HepG2 (cell line): ENCODE measurements at regions not wholly inside any gene's neighbourhood (a gene's known extent, or its start where the extent isn't known, plus 50 kb on each side); places are given as distances from the start of the nearest gene placed in this dataset.

ENCODE experiments used
- ATAC-seq: fragments of 200-7000 bp; cut with Tn5 transposase; 3 replicates; pipeline ENCODE4 v1.9.1; 2020; ENCODE audit warnings: mild to moderate bottlenecking, moderate library complexity
- BruUV-seq: library from RNA; stranded (reverse); fragments of 400-500 nt; replicated peaks from 2 replicates; lab custom pipeline; 2021; lab: Mats Ljungman, UMichigan
- CTCF ChIA-PET: fragments of 300-600 bp; formaldehyde crosslinking; extraction: SDS; loops from one replicate; lab custom pipeline; 2021; ENCODE audit warnings: low total read pairs, inconsistent platforms, low intra/inter-chr PET ratio; lab: Yijun Ruan, JAX
- POLR2A ChIA-PET: fragments of 350-600 bp; sonication (Branson Sonifier 250); formaldehyde crosslinking; loops from one replicate; lab custom pipeline; 2020; ENCODE audit warnings: antibody characterized with exemption, inconsistent platforms; lab: Yijun Ruan, JAX
- DNase-seq: peaks from one replicate; pipeline ENCODE4 v3.0.0-alpha.2; 2015; ENCODE audit warnings: low spot score
- FAIRE-seq: peaks from 3 replicates; lab custom pipeline; 2011; peaks lifted over from hg19 to GRCh38; lab: Jason Lieb, UNC
- H2AFZ ChIP-seq: one replicate; pipeline ENCODE4 v1.6.1; 2011; ENCODE audit warnings: low read length, inconsistent platforms
- H3K27ac ChIP-seq: fragments of 300-600 bp; 3 replicates; pipeline ENCODE4 v1.8.0; 2011; ENCODE audit warnings: mixed run types, mild to moderate bottlenecking, mixed read lengths, low read length, inconsistent platforms; ENCODE audit not compliant: insufficient read depth; ENCODE audit errors: extremely low read length
- H3K27me3 ChIP-seq, 2 experiments: fragments of 200-600 bp in 1 of 2; 2 replicates in 1 of 2; 3 replicates in 1 of 2; pipeline versions ENCODE4 v1.6.0 to v1.8.0; 2011; ENCODE audit warnings: low read length in 2 of 2, mild to moderate bottlenecking in 2 of 2, moderate library complexity in 2 of 2, inconsistent platforms in 1 of 2; ENCODE audit not compliant: insufficient read depth in 2 of 2, control insufficient read depth in 1 of 2
- H3K36me3 ChIP-seq, 2 experiments: fragments of 200-600 bp in 1 of 2; replicated peaks in 1 of 2; 2 replicates in 1 of 2; 3 replicates in 1 of 2; pipeline versions ENCODE4 v1.5.1 to v1.8.0; 2011; ENCODE audit warnings: low read length in 2 of 2, inconsistent platforms in 1 of 2; ENCODE audit not compliant: insufficient read depth in 2 of 2, control insufficient read depth in 1 of 2
- H3K4me1 ChIP-seq: 2 replicates; pipeline ENCODE4 v1.5.1; 2012; ENCODE audit warnings: low read length, inconsistent platforms; ENCODE audit not compliant: insufficient read depth
- H3K4me2 ChIP-seq: 2 replicates; pipeline ENCODE4 v1.6.0; 2011; ENCODE audit warnings: low read depth, low read length, inconsistent platforms
- H3K4me3 ChIP-seq, 3 experiments: fragments of 200-600 bp in 1 of 3; sonication (generic), shearing (Covaris generic) in 1 of 3; replicated peaks in 1 of 3; 2 replicates each; pipeline ENCODE4 v1.5.1; 2011 to 2016; ENCODE audit warnings: low read length in 3 of 3, inconsistent platforms in 2 of 3, low read depth in 2 of 3, mild to moderate bottlenecking in 2 of 3, control low read depth in 1 of 3, mixed read lengths in 1 of 3; ENCODE audit not compliant: insufficient read depth in 1 of 3
- H3K79me2 ChIP-seq: one replicate; pipeline ENCODE4 v1.6.1; 2011; ENCODE audit warnings: low read length, inconsistent platforms; ENCODE audit not compliant: insufficient read depth
- H3K9ac ChIP-seq: 2 replicates; pipeline ENCODE4 v1.6.0; 2011; ENCODE audit warnings: mild to moderate bottlenecking, low read depth, low read length, inconsistent platforms; ENCODE audit not compliant: insufficient read depth
- H3K9me3 ChIP-seq: 2 replicates; pipeline ENCODE4 v1.5.1; 2012; ENCODE audit warnings: mild to moderate bottlenecking, low read length
- H4K20me1 ChIP-seq: 2 replicates; pipeline ENCODE4 v1.6.0; 2011; ENCODE audit warnings: inconsistent platforms, mild to moderate bottlenecking, low read length, moderate library complexity; ENCODE audit not compliant: insufficient read depth
- AHR ChIP-seq: IDR thresholded peaks from 2 replicates; pipeline ENCODE4 v1.6.1; 2018; ENCODE audit warnings: missing genetic modification reagents, missing compliant biosample characterization
- DNMT1 ChIP-seq: sonication (generic); formaldehyde crosslinking; IDR thresholded peaks from 2 replicates; pipeline ENCODE4 v1.5.1; 2020; ENCODE audit warnings: mild to moderate bottlenecking, missing genetic modification reagents
- IRF9 ChIP-seq: sonication (generic); formaldehyde crosslinking; IDR thresholded peaks from 2 replicates; pipeline ENCODE4 v1.8.0; 2022; ENCODE audit warnings: missing genetic modification reagents, mild to moderate bottlenecking, borderline replicate concordance
- KDM6A ChIP-seq: IDR thresholded peaks from 2 replicates; pipeline ENCODE4 v1.6.1; 2016; ENCODE audit warnings: low read depth
- KLF11 ChIP-seq: IDR thresholded peaks from 2 replicates; pipeline ENCODE4 v1.6.1; 2016; ENCODE audit warnings: missing compliant biosample characterization
- MED13 ChIP-seq: sonication (generic); formaldehyde crosslinking; IDR thresholded peaks from 2 replicates; pipeline ENCODE4 v1.5.0; 2020; ENCODE audit warnings: missing genetic modification reagents
- NCOA1 ChIP-seq: sonication (generic); formaldehyde crosslinking; IDR thresholded peaks from 2 replicates; pipeline ENCODE4 v1.9.0; 2021; ENCODE audit warnings: missing genetic modification reagents
- STAG1 ChIP-seq: sonication (generic); formaldehyde crosslinking; IDR thresholded peaks from 2 replicates; pipeline ENCODE4 v1.4.0; 2020; ENCODE audit warnings: missing genetic modification reagents
- ZHX2 ChIP-seq, 2 experiments: sonication (generic) in 1 of 2; formaldehyde crosslinking in 1 of 2; IDR thresholded peaks; 2 replicates each; pipeline versions ENCODE4 v1.6.1 to v1.9.0; 2014 to 2022; ENCODE audit warnings: antibody characterized with exemption in 1 of 2, borderline replicate concordance in 1 of 2, inconsistent platforms in 1 of 2, low read depth in 1 of 2, missing genetic modification reagents in 1 of 2
- ZMYM4 ChIP-seq: sonication (generic); formaldehyde crosslinking; IDR thresholded peaks from 2 replicates; pipeline ENCODE4 v1.8.1; 2023; ENCODE audit warnings: mild to moderate bottlenecking, missing genetic modification reagents
- ZNF260 ChIP-seq: sonication (generic); formaldehyde crosslinking; IDR thresholded peaks from 2 replicates; pipeline ENCODE4 v1.4.0; 2020; ENCODE audit warnings: missing genetic modification reagents, low read depth, mild to moderate bottlenecking, borderline replicate concordance
- ZNF275 ChIP-seq: sonication (generic); formaldehyde crosslinking; IDR thresholded peaks from 2 replicates; pipeline ENCODE4 v1.8.0; 2022; ENCODE audit warnings: missing genetic modification reagents, mild to moderate bottlenecking, inconsistent platforms, borderline replicate concordance
- ZNF333 ChIP-seq: sonication (generic); formaldehyde crosslinking; IDR thresholded peaks from 2 replicates; pipeline ENCODE4 v1.4.0; 2020; ENCODE audit warnings: mild to moderate bottlenecking, missing genetic modification reagents, borderline replicate concordance
- ZNF501 ChIP-seq: sonication (generic); formaldehyde crosslinking; IDR thresholded peaks from 2 replicates; pipeline ENCODE4 v1.5.1; 2020; ENCODE audit warnings: mild to moderate bottlenecking, moderate library complexity, missing genetic modification reagents
- ZNF552 ChIP-seq: sonication (generic); formaldehyde crosslinking; IDR thresholded peaks from 2 replicates; pipeline ENCODE4 v1.9.0; 2022; ENCODE audit warnings: missing genetic modification reagents, mild to moderate bottlenecking, borderline replicate concordance
- WGBS: methylation state at CpG from one replicate; pipeline ENCODE4 v1.1.6; 2017; ENCODE audit warnings: low lambda C conversion rate; 5-methylcytosine and 5-hydroxymethylcytosine counted together
- in situ Hi-C: cut with HindIII; loops from 2 replicates; pipeline ENCODE4 v1.10.0; 2017; ENCODE audit warnings: low pct_unique_long_range_greater_than_20kb; ENCODE audit not compliant: extremely low pct_ligation_motif_present
- intact Hi-C: fragments of 100-400 bp; cut with micrococcal nuclease; formaldehyde crosslinking; loops from one replicate; pipeline ENCODE4 v1.10.0; 2022; ENCODE audit not compliant: unreplicated experiment

GRCh38 chr10:53430127-53430891 is 657.7 kb upstream of the MBL2 start:
- WGBS: 0% methylated on average over 2 of the region's 2 CpGs
- in situ Hi-C loops: no loop called here
- POLR2A ChIA-PET: no interaction called here
- TF ChIP-seq AHR (CRISPR knock-in tag): no peak
- no peak for TF ChIP-seq ZNF501 (CRISPR knock-in tag)
- no peak for TF ChIP-seq NCOA1 (CRISPR knock-in tag)
- TF ChIP-seq ZNF260: no peak
- no peak for TF ChIP-seq KDM6A (CRISPR knock-in tag)
- TF ChIP-seq STAG1: no peak
- no peak for TF ChIP-seq ZNF552 (CRISPR knock-in tag)
- no peak for TF ChIP-seq MED13 (CRISPR knock-in tag)
- TF ChIP-seq DNMT1 (CRISPR knock-in tag): no peak
- TF ChIP-seq ZNF333 (CRISPR knock-in tag): no peak
- no peak for TF ChIP-seq IRF9 (CRISPR knock-in tag)
- TF ChIP-seq ZHX2 (IDR thresholded peaks at IDR 0.05; ENCODE audit: low read depth): no peak
- no peak for TF ChIP-seq ZHX2 (CRISPR knock-in tag; IDR thresholded peaks at IDR 0.05; ENCODE audit: borderline replicate concordance)
- no peak for TF ChIP-seq ZMYM4 (CRISPR knock-in tag)
- no peak for TF ChIP-seq ZNF275 (CRISPR knock-in tag)
- TF ChIP-seq KLF11 (CRISPR knock-in tag): no peak
- ATAC-seq (no peak), FAIRE-seq (no peak), DNase-seq (no peak)
- Histone ChIP-seq H3K4me3 (no peak overlapping the region), H3K36me3 (no peaks in the 10 kb centered on the region), H3K27ac (no peak overlapping the region), H3K9ac (no peak overlapping the region), H3K4me1 (no peaks in the 10 kb centered on the region), H4K20me1 (no peaks in the 10 kb centered on the region), H3K27me3 (no peaks in the 10 kb centered on the region), H3K79me2 (no peaks in the 10 kb centered on the region), H3K9me3 (no peaks in the 10 kb centered on the region), H2AFZ (no peak overlapping the region), H3K4me2 (no peak overlapping the region)
- CTCF ChIA-PET: no interaction called here
- no TSS peak for BruUV-seq
- intact Hi-C loops: no loop called here
